Left renal pelvis (tissue), 4 donors: ENCODE measurements at regions not wholly inside any gene's neighbourhood (a gene's known extent, or its start where the extent isn't known, plus 50 kb on each side); places are given as distances from the start of the nearest gene placed in this dataset.
A peak's percentile ranks its signal among the peaks of the same experiment; 100 is the strongest.
"Not testable (repeated sequence)": the region's sequence is repeated elsewhere in the genome, so short reads cannot be mapped to it uniquely, and the experiment has no call there.

Source experiments
- DNase-seq, 4 donors: peaks; one replicate each; pipeline ENCODE4 v3.0.0-alpha.2; 2013; ENCODE audit warnings: low read depth in 4 of 4, low spot score in 3 of 4

DNA sequence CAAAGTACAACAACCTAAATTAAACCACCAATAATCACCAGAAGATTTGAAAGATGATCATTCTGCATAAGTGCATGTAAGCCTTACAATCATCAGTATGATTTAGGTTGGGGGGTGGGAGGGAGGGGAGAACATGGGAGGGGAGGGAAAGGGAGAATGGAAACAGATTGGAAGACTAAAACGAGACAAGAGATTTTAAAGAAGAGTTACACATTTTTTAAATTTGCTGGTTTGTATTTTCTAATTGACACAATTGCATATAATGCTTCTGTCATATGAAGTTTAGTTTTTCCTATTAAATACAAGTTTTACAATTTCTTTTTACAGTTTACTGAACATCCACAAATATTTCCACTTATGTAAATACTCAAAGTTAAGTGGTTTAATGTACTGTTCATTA lies 2118.9 kb downstream of the PCDH9 start:
- DNase-seq = no peak

- not testable (repeated sequence) for DNase-seq
These were observed 2125.7 kb downstream of the PCDH9 start for GRCh38 chr13:65104436-65104835.

DNA sequence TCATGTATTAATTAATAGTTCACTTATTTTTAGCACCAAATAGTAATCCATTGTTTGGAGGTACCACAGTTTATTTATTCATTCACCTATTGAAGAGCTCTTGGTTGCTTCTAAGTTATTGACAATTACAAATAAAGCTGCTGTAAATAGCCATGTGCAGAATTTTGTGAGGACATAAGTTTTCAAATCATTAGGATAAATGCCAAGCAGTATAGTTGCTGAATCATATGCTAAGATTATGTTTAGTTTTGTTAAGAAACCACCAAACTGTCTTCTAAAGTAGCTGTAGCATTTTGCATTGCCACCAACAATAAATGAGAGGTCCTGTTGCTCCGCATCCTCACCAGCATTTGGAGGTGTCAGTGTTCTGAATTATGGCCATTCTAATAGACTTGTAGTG lies 2126.8 kb downstream of the PCDH9 start:
- no peak for DNase-seq

DNA sequence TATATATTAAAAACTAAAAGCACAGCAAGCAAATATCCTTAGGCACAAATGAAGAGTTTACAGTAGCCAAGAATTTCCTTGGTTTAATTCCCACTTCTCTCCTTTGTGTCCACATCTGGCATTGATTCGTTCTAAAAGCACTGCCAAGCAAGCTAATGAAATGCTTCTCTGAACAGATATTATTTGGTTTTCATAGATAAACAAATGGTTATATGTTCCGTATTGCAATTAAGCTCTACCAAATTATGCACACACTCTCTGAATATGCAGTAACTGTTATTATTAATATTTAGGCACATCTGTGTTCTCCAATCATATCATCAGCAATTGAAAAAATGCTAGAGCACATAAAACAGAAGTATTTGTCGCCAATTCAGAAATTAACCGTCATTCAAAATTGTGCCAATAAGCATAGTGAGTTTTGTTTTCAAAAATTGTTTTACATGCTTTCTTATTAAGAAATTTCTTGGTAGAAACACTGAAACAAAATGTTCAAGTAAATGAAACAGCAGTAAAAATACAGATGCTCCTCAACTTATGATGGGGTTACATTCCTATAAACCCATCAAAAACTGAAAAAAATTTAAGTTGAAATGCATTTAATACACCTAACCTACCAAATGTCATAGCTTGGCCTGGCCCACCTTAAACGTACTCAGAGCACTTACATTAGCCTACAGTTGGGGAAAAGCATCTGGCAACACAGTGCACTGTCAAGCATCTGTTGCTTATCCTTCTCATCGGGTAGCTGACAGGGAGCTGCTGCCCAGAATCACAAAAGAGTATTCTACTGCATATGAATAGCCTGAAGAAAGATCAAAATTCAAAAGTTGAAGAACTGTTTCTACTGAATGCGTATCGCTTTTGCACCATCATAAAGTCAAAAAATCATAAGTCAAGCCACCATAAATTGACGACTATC lies 2134.7 kb downstream of the PCDH9 start:
- DNase-seq = no peak

GRCh38 chr13:65093357-65093756 lies 2136.8 kb downstream of the PCDH9 start:
- DNase-seq = no peak

- no peak for DNase-seq
These were observed 2139.1 kb downstream of the PCDH9 start for GRCh38 chr13:65091031-65091430.

- DNase-seq = no peak
These were observed 2139.9 kb downstream of the PCDH9 start for GRCh38 chr13:65090186-65090585.

DNA sequence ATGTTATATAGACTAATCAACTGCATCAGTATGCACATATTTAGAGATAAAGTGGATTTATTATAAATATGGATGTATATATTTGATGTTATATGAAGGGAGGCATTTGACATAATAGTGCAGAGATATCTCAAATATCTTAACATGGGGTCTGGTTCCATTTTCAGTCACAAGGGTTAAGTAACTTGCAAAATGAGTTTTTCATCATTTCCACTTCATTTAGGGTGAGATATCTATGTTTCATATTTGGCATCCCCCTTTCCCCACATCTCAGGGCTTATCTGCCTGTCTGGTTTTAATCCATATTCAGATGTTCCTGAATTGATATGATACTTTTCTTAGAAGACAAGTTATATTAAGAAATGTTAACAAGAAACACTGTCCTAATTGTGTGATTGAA lies 2141.2 kb downstream of the PCDH9 start:
- no peak for DNase-seq

GRCh38 chr13:65085977-65086376 lies 2144.2 kb downstream of the PCDH9 start:
- DNase-seq = no peak

- DNase-seq = no peak
These were observed 2155.9 kb downstream of the PCDH9 start for GRCh38 chr13:65074248-65074647.

- no peak for DNase-seq
These were observed 2165.2 kb downstream of the PCDH9 start for GRCh38 chr13:65064967-65065366.

DNA sequence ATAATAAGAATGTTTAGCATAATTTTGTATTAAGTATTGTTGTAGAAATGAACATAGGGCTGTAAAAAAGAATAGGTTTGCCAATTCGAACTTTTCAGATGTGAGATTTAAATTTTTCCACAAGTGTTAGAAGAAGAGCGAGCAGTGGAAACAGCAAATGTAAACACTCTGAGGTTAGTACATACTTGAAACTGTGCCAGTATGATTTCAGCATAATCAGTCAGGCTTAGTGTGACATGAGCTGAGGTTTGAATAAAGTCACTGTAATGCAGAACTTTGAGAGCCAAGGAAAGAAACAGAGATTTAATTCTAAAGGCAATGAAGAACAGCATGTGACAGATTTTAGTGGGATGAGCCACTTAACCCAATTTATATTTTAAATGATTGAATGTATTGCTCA lies 2166.4 kb downstream of the PCDH9 start:
- DNase-seq = peak in 1 of 4 donors; percentile 1

GRCh38 chr13:65057986-65058385 lies 2172.2 kb downstream of the PCDH9 start:
- no peak for DNase-seq

DNA sequence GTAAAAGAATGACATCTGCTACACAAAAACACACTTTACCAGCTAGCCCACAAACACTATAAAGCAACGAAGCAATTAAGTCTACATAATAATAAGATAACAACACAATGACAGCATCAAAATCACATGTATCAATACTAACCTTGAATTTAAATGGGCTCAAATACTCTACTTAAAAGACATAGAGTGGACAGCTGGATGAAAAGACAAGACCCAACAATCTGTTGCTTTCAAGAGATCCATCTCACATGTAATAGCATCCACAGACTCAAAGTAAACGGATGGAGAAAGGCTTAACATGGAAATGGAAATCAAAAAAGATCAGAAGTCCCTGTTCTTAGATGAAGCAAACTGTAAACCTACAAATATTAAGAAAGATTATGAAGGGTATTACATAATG lies 2175.9 kb downstream of the PCDH9 start:
- DNase-seq = no peak

GRCh38 chr13:65036999-65037398 lies 2193.1 kb downstream of the PCDH9 start:
- DNase-seq = no peak

DNA sequence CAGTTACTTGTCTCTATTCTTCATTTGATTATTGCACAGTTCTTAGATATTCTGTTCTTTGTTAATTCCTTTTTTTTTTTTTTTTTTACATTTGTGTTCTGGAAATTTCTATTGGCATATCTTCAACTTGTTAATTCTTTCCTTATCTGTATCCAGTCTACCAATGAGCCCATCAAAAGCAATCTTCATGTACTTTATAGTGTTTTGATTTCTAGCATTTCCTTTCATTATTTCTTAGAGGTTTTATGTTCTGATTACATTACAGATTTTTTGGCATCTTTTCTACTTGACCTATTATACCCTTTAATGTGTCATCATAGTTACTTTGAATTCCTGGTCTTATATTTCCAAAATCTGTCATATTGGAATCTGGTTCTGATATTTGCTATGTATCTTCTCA lies 2194.8 kb downstream of the PCDH9 start:
- DNase-seq = no peak

GRCh38 chr13:65034266-65034665 lies 2195.9 kb downstream of the PCDH9 start:
- no peak for DNase-seq

DNA sequence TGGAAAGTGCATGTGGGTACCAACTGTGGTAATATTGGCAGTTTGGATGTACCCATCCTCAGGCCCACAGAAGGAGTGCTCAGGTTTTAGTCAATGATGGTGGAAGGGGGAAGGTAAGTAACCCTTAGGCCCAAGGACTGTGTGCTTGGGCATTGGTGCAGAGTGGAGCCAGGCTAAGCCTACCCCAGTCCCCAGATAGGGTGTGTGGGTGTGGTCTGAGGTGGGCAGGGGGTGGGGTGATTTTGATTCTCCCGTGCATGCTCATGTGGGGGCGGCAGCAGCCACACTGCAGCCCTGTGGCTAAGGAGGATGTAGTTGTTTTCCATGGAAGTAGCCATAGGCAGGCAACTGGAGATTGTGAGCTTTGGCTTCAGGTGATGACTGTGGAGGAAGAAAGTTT lies 2197.3 kb downstream of the PCDH9 start:
- no peak for DNase-seq

GRCh38 chr13:65028101-65028500 lies 2202.0 kb downstream of the PCDH9 start:
- no peak for DNase-seq

- no peak for DNase-seq
These were observed 2203.6 kb downstream of the PCDH9 start for GRCh38 chr13:65026505-65026904.

GRCh38 chr13:65011378-65011777 lies 2218.8 kb downstream of the PCDH9 start:
- DNase-seq = no peak

DNA sequence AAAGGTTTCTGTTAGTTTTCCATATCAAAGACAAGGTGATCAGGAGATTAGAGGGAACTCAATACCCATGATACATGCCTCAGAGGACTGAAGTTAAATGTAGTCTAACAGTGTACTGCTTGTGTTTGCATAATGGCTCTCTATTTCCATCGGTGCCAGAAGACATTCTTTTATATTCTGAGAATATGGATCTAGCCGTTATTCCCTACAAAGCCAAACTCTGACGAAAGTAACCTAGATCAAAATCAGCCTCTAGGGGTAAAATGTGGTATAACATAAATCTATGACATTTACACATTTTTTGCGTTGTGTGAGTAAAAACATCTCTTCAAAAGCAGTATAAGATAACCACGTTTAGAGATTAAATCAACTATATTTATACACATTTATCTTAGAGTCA lies 2232.7 kb downstream of the PCDH9 start:
- no peak for DNase-seq
